AG09319 (cell line): ENCODE measurements at regions not wholly inside any gene's neighbourhood (a gene's known extent, or its start where the extent isn't known, plus 50 kb on each side); places are given as distances from the start of the nearest gene placed in this dataset.

Experiments
- DNase-seq: peaks from one replicate; pipeline ENCODE4 v3.0.0-alpha.2; 2010; ENCODE audit warnings: low read depth; ENCODE audit errors: extremely low read depth
- TF ChIP-seq, protein P1 (sequence below): IDR thresholded peaks from 2 replicates; pipeline ENCODE4 v1.5.1; 2011; ENCODE audit warnings: low read depth, mild to moderate bottlenecking, inconsistent platforms, low read length, moderate library complexity

DNA sequence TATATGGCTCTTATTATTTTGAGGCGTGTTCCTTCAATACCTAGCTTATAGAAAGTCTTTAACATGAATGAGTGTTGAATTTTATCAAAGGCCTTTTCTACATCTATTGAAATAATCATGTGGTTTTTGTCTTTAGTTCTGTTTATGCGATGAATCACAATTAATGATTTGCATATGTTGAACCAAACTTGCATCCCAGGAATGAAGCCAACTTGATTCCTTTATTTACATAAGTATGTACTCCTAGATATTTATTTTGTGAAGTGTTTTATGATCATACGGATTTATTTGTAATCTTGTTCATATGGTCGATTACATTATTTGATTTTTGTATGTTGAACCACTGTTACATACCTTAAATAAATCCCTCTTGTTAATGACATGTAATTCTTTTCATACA lies 244.3 kb upstream of the KCND2 start:
- DNase-seq: peak; percentile 46
- TF ChIP-seq, protein P1, sequence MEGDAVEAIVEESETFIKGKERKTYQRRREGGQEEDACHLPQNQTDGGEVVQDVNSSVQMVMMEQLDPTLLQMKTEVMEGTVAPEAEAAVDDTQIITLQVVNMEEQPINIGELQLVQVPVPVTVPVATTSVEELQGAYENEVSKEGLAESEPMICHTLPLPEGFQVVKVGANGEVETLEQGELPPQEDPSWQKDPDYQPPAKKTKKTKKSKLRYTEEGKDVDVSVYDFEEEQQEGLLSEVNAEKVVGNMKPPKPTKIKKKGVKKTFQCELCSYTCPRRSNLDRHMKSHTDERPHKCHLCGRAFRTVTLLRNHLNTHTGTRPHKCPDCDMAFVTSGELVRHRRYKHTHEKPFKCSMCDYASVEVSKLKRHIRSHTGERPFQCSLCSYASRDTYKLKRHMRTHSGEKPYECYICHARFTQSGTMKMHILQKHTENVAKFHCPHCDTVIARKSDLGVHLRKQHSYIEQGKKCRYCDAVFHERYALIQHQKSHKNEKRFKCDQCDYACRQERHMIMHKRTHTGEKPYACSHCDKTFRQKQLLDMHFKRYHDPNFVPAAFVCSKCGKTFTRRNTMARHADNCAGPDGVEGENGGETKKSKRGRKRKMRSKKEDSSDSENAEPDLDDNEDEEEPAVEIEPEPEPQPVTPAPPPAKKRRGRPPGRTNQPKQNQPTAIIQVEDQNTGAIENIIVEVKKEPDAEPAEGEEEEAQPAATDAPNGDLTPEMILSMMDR: no peak

DNA sequence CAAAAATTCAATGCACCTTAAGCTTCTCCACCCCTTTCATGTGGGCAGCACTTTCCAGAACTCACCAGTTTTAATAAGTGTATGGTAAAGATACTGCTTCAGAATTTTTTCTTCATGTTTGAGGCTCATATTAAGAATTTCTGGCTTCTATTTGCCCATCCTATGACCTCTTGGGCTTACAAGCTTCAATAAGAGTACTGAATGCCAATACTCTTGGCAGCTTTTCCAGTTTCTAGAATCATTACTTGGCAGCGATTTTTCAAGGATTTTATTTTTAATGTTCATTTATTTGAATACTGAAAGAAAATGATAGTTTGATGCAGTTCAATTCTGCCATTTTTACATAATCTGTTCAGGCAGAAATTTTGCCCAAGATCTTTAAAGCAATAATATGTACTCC lies 242.1 kb upstream of the KCND2 start:
- DNase-seq: no peak
- TF ChIP-seq, protein P1: no peak

DNA sequence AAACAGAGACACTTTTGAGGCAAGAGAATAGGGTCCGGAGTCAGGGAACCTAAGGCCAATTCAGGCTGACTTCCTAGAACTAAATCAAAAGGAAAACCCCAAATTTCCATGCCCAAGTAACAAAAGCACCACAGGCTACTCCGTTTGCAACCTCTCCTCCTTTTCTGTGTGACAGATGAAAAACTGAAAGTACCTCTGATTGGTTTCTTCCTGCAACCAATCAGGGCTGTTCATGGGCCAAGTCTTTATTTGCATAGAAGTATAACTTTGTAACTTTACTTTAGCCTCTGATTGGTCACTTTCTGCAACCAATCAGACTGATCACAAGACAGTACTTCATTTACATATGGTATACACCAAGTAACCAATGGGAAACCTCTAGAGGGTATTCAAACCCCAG lies 239.9 kb upstream of the KCND2 start:
- no peak for DNase-seq
- TF ChIP-seq, protein P1: no peak

DNA sequence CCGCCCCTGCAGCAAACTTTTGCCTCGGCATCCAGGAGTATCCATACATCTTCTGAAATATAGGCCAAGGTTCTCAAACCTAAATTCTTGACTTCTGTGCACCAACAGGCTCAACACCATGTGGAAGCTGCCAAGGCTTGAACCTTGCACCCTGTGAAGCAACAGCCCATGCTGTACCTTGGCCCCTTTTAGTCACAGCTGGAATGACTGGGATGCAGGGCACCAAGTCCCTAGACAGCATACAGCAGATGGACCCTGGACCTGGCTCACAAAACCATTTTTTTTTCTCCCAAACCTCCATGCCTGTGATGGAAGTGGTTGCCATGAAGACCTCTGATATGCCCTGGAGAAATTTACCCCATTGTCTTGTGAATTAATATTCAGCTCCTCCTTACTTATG lies 233.8 kb upstream of the KCND2 start:
- TF ChIP-seq, protein P1: no peak
- DNase-seq: no peak

DNA sequence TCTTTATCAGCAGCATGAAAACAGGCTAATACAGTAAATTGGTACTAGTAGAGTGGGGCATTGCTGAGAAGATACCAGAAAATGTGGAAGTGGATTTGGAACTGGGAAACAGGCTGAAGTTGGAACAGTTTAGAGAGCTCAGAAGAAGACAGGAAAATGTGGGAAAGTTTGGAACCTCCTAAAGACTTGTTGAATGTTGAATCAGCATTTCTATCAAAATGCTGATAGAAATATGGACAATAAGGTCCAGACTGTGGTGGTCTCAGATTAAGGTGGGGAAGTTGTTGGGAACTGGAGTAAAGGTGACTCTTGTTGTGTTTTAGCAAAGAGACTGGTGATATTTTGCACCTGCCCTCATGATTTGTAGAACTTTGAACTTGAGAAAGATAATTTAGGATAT lies 231.2 kb upstream of the KCND2 start:
- TF ChIP-seq, protein P1: no peak
- no peak for DNase-seq

DNA sequence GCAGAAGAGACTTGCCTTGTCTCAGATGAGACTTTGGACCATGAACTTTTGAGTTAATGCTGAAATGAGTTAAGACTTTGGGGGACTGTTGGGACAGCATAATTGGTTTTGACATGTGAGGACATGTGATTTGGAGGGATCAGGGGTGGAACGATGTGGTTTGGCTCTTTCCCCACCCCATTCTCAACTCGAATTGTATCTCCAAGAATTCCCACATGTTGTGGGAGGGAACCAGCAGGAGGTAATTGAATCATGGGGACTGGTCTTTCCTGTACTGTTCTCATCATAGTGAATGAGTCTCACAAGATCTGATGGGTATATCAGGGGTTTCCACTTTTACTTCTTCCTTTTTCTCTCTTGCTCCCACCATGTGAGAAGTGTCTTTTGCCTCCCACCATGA lies 229.7 kb upstream of the KCND2 start:
- no peak for DNase-seq
- TF ChIP-seq, protein P1: no peak

DNA sequence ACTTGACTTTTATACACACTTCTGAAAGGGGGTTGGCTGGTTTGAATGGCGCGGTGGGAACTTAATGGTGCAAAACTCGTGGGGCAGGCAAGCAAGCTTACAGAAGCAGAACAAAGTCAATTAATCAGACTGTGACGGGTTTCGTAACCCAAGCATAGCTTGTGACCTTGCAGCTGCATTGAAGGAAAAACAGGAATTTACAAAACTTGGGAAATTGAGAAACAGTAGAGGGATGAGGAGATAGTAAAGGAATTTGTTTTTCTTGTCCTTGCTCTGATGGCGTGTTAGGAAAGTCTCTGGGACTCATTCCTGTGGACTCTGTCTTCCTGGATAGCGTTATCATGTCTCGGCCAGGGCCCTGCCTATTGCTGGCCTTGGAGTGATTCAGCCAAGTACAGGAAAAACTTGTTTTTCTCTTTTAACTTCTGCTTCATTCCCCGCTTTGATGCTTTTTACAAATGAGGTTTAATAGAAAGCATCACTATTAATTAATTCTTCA lies 220.0 kb upstream of the KCND2 start:
- peak; percentile 88 for DNase-seq
- TF ChIP-seq, protein P1: no peak
